Endothelial cell of umbilical vein (primary cell): ENCODE measurements at regions not wholly inside any gene's neighbourhood (a gene's known extent, or its start where the extent isn't known, plus 50 kb on each side); places are given as distances from the start of the nearest gene placed in this dataset.

Source experiments
- EZH2 ChIP-seq: IDR thresholded peaks from 2 replicates; pipeline ENCODE4 v1.6.1; 2012; ENCODE audit warnings: borderline replicate concordance, low read depth, mild to moderate bottlenecking, moderate library complexity, low read length, inconsistent platforms; ENCODE audit not compliant: severe bottlenecking
- GATA2 ChIP-seq: IDR thresholded peaks from 2 replicates; pipeline ENCODE4 v1.7.0; 2011; ENCODE audit warnings: low read depth, mild to moderate bottlenecking, moderate library complexity, mixed read lengths, low read length; ENCODE audit not compliant: insufficient read length, insufficient read depth
- POLR2A ChIP-seq: IDR thresholded peaks from 2 replicates; pipeline ENCODE4 v1.6.1; 2012; ENCODE audit warnings: low read depth, mild to moderate bottlenecking, control low read depth, low read length
- TF ChIP-seq, protein P1 (sequence below), 2 donors: IDR thresholded peaks; 1 replicate in 1 of 2; 2 replicates in 1 of 2; pipeline ENCODE4 v1.5.1; 2011; ENCODE audit warnings: low read length in 2 of 2, mild to moderate bottlenecking in 2 of 2, moderate library complexity in 2 of 2, control low read depth in 1 of 2, inconsistent platforms in 1 of 2, low read depth in 1 of 2; ENCODE audit not compliant: insufficient read depth in 1 of 2; ENCODE audit errors: extremely low read depth in 1 of 2
- TF ChIP-seq, protein P2 (sequence below): IDR thresholded peaks from 2 replicates; pipeline ENCODE4 v1.6.1; 2011; ENCODE audit not compliant: insufficient read depth, insufficient read length

DNA sequence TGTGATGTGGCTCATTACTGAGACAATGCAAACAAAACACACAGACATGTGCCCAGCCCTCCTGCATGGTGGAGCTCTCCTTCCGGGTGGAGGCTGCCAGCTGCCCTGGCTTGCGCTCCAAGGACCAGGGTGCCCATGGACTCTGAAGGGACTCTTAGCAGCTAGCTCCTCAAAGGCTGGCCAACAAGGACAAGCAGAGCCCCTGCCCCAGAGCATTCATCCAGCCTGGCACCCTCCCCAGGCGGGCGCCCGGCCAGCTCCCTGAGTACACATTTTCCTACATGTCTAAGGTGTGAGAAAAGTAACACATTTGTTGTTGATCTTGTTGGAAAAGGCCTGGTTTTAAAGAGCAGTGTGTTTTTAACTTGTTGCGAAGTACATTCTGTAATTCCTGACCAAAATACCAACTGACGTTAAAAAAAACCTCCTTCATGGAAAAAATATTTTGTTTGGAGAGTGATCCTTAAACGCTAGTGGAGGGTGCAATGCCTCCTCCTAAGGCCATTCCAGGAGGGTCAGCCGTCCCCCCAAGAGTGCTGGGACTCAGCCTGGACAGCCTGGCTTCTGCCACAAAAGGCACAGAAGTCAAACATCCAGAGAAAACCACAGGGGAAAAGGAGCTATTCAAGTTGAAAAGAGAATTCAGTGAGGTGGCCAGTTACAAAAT, 86.9 kb downstream of the KLF15 start:
- TF ChIP-seq GATA2: no peak
- TF ChIP-seq, protein P1, sequence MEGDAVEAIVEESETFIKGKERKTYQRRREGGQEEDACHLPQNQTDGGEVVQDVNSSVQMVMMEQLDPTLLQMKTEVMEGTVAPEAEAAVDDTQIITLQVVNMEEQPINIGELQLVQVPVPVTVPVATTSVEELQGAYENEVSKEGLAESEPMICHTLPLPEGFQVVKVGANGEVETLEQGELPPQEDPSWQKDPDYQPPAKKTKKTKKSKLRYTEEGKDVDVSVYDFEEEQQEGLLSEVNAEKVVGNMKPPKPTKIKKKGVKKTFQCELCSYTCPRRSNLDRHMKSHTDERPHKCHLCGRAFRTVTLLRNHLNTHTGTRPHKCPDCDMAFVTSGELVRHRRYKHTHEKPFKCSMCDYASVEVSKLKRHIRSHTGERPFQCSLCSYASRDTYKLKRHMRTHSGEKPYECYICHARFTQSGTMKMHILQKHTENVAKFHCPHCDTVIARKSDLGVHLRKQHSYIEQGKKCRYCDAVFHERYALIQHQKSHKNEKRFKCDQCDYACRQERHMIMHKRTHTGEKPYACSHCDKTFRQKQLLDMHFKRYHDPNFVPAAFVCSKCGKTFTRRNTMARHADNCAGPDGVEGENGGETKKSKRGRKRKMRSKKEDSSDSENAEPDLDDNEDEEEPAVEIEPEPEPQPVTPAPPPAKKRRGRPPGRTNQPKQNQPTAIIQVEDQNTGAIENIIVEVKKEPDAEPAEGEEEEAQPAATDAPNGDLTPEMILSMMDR (IDR thresholded peaks at IDR 0.05; ENCODE audit: extremely low read depth in 1 of 2, insufficient read depth in 1 of 2, low read depth in 1 of 2, low read length in 2 of 2): no peak
- TF ChIP-seq POLR2A: no peak
- no peak for TF ChIP-seq EZH2
- TF ChIP-seq, protein P2, sequence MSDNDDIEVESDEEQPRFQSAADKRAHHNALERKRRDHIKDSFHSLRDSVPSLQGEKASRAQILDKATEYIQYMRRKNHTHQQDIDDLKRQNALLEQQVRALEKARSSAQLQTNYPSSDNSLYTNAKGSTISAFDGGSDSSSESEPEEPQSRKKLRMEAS: no peak
